Adrenal gland (tissue), 5 donors: ENCODE measurements at regions not wholly inside any gene's neighbourhood (a gene's known extent, or its start where the extent isn't known, plus 50 kb on each side); places are given as distances from the start of the nearest gene placed in this dataset.

ENCODE experiments used
- POLR2A ChIP-seq, 2 donors: fragments of 450-650 bp; IDR thresholded peaks; one replicate each; pipeline ENCODE4 v1.6.1; 2017; ENCODE audit warnings: antibody characterized with exemption in 2 of 2, mild to moderate bottlenecking in 2 of 2, moderate library complexity in 1 of 2
- TF ChIP-seq, protein P1 (sequence below), 6 experiments: fragments of 450-650 bp in 4 of 6; fragments of 200-600 bp in 2 of 6; sonication (generic) in 1 of 6; IDR thresholded peaks; 1 replicate in 5 of 6; 2 replicates in 1 of 6; pipeline versions ENCODE4 v1.5.1 to v1.8.0; 2016 to 2021; ENCODE audit warnings: antibody characterized with exemption in 6 of 6, mild to moderate bottlenecking in 2 of 6, moderate library complexity in 1 of 6
- donor health status: DM: no; HTN: no; CAD: no.

DNA sequence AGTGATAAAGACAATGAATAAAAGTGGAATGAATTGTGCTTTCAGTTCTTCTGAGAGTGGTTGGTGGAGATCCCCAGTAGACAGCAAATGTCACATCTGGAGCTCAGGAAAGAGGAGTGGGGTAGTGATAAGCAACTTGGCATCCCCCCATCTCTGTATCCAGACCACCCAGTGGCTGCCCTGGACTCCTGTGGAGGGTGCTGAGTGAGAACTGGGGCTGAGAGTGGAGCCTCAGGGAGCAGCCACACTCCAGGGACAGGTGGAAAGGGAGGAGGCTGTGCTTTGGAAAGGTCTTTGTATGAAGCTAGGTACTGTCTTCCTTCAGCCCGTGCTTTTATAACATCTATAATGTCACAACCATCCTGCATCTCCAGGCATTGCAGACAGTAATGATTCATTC, 85.6 kb upstream of the RASGRF1 start:
- TF ChIP-seq POLR2A (IDR thresholded peaks at IDR 0.05) = no peak
- TF ChIP-seq, protein P1, sequence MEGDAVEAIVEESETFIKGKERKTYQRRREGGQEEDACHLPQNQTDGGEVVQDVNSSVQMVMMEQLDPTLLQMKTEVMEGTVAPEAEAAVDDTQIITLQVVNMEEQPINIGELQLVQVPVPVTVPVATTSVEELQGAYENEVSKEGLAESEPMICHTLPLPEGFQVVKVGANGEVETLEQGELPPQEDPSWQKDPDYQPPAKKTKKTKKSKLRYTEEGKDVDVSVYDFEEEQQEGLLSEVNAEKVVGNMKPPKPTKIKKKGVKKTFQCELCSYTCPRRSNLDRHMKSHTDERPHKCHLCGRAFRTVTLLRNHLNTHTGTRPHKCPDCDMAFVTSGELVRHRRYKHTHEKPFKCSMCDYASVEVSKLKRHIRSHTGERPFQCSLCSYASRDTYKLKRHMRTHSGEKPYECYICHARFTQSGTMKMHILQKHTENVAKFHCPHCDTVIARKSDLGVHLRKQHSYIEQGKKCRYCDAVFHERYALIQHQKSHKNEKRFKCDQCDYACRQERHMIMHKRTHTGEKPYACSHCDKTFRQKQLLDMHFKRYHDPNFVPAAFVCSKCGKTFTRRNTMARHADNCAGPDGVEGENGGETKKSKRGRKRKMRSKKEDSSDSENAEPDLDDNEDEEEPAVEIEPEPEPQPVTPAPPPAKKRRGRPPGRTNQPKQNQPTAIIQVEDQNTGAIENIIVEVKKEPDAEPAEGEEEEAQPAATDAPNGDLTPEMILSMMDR (IDR thresholded peaks at IDR 0.05) = no peak
